HG02943 (cell line): ENCODE measurements at regions not wholly inside any gene's neighbourhood (a gene's known extent, or its start where the extent isn't known, plus 50 kb on each side); places are given as distances from the start of the nearest gene placed in this dataset.
"Not testable (repeated sequence)": the region's sequence is repeated elsewhere in the genome, so short reads cannot be mapped to it uniquely, and the experiment has no call there.

Experiments
- ATAC-seq: cut with Tn5 transposase; IDR thresholded peaks from one replicate; pipeline ENCODE4 v1.9.1; 2021; ENCODE audit warnings: mild to moderate bottlenecking, low read depth, moderate library complexity; ENCODE audit not compliant: unreplicated experiment

GRCh38 chr12:24534622-24535021 is 414.3 kb downstream of the BCAT1 start:
- no peak for ATAC-seq

GRCh38 chr12:24533716-24534352 is 415.1 kb downstream of the BCAT1 start:
- no peak for ATAC-seq

DNA sequence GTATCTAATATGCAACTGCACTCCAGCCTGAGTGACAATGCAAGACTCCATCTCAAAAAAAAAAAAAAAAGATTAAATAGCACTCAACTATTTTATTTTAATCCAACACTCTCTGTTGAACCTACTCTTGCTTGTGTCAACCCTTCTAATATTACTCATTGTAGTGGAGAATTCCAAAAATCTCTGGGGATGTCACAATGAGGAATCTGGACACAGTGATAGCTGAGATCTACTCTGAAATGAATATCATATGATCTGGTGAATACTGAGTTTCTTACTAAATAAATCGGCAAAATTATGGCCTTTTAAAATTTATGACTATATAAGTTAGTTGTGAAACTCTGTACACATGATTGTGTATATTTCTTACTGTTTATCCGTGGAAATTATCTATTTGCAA is 418.2 kb downstream of the BCAT1 start:
- no peak for ATAC-seq

- ATAC-seq, result no peak
These were observed 421.8 kb downstream of the BCAT1 start for GRCh38 chr12:24527102-24527501.

- no peak for ATAC-seq
These were observed 426.2 kb downstream of the BCAT1 start for GRCh38 chr12:24522736-24523135.

DNA sequence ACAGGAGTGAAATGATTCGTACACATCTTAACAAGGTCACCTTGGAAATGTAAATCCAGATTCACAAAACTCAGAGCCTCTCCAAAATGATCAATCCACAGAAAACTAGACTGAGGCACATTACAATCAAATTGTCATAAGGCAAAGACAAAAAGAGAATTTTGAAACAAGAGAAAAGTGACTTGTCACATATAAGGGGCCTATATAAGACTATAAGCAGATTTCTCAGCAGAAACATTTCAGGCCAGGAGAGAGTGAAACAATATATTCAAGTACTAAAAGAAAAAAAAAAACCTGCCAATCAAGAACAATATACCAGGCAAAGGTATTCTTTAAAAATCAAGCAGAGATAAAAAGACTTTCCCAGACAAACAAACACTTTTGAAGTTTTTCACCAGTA is 429.1 kb downstream of the BCAT1 start:
- no peak for ATAC-seq

- no peak for ATAC-seq
These were observed 431.9 kb downstream of the BCAT1 start for GRCh38 chr12:24517000-24517399.

- no peak for ATAC-seq
These were observed 438.2 kb downstream of the BCAT1 start for GRCh38 chr12:24510581-24511125.

- no peak for ATAC-seq
These were observed 441.1 kb downstream of the BCAT1 start for GRCh38 chr12:24507827-24508226.

GRCh38 chr12:24505366-24506015 is 443.4 kb downstream of the BCAT1 start:
- ATAC-seq, result no peak

GRCh38 chr12:24503477-24503876 is 445.4 kb downstream of the BCAT1 start:
- not testable (repeated sequence) for ATAC-seq

- ATAC-seq, result no peak
These were observed 448.1 kb downstream of the BCAT1 start for GRCh38 chr12:24500831-24501230.

GRCh38 chr12:24500421-24500820 is 448.5 kb downstream of the BCAT1 start:
- ATAC-seq, result no peak

DNA sequence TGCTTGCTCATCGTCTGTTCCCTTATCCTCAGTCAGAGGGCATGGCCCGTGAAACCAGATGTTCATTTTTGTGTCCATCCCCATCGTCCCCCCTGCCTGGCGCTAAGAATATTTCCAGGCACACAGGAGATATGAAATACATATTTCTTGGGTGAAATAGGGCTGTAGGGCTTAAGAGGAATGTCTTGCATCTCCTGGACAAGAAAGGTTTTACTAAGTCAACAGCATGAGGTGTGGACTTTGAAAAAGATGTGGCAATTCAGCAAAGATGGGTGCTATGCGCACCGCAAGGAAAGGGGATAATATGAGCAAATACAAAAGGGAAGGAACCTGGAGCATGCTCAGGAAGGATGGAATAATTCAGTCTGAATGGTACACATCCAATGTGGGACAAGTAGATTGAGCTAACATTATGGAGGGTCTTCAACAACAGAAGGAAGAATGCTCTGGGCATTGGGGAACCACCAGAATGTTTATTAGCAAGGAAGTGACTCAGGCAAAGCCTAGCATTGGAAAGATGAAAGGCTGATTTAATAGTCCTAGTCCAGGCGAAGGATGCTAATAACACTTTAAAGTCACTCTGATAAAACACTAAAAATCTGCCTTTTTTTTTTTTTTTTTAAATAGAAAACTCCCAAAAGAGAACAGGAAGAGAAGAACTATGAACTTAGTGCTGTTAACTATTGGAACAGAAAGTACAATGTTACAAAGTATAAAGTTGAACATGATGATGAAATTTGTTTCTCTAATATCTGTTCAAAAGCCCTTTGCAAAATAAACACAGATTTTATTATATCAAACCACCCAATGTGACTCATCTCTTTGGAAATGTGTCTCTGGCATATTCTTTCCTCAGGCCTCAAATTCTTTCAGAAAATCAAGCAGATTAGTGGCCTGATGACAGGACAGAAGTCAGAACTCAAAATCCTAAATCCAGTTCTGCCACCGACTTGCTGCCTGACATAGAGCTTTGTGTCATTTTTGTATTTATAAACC is 449.5 kb downstream of the BCAT1 start:
- no peak for ATAC-seq

DNA sequence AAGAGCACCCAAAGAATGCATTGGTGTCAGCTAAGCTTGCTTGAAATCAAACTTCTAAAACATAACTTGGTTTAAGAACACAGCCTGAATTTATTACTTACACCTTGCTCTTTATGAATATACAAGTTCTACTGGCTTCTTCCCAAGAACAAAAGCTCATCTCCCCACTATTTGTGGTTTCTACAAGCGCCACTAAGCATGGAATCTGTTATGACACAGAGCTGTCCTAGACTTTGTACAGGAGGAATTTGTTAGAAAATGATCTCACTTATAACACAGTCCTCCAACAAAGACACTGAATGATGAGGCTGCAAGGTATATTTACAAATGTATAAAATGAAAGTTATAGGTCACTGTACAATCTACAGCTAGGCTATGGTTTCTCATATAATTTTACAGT is 452.1 kb downstream of the BCAT1 start:
- ATAC-seq, result no peak

DNA sequence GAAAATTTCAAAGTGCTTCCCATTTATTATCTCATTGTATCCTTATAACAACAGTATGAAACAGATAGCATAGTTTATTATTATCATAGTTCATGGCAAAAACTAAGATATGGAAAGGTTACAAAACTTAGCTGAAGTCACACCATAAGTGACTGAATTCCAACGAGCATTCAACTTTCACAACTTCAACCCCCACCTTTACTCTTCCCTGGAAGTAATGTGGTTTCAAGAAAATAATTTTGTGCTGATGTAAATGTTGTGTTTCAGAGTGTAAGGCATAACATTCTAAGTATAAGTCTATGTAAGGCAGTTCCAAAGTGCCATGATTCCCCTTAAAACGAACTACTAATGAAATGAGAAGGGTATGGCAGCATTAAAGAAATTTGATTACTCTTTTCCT is 454.5 kb downstream of the BCAT1 start:
- no peak for ATAC-seq

DNA sequence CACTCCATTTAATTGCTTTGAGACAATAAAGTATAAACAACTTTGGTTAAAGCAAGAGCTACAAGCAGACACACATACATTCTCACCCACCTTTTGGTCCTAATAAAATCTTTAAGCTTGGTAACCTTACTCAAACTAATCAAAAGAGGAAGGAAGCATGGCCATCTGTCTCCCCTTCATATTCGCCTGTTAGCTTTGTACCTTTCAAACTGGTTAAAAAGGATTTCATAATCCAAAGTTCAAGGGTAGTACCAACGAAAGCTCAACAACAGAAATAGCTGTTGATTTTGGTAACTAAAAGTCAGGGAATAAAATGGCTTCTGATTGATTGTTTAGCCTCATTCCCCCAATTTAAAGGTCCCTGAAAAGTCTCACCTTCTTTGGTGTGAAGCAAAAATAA is 456.9 kb downstream of the BCAT1 start:
- no peak for ATAC-seq

DNA sequence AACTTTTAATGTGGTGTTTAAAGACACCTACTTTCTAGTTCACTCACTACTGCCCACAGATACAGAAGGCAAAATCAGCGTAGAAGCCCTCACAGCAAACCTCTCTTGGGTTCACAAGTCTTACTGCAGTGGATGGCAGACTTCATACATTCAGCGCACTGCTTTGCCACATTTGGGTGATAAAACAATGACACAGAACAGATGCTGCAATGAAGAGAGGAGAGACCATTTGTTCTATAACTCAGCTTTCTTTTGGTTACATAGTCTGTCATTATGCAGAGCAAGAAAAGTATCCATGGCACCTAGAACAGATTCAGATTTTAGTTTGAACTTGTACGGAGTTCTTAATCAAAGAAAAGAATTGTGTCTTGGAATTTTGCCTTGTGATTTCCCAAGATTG is 459.0 kb downstream of the BCAT1 start:
- no peak for ATAC-seq

GRCh38 chr12:24488906-24489619 is 459.8 kb downstream of the BCAT1 start:
- ATAC-seq, result no peak

- ATAC-seq, result no peak
These were observed 460.8 kb downstream of the BCAT1 start for GRCh38 chr12:24488091-24488596.
